ENCODE measurements at regions not wholly inside any gene's neighbourhood (a gene's known extent, or its start where the extent isn't known, plus 50 kb on each side); places are given as distances from the start of the nearest gene placed in this dataset.
A peak's percentile ranks its signal among the peaks of the same experiment; 100 is the strongest.

DNA sequence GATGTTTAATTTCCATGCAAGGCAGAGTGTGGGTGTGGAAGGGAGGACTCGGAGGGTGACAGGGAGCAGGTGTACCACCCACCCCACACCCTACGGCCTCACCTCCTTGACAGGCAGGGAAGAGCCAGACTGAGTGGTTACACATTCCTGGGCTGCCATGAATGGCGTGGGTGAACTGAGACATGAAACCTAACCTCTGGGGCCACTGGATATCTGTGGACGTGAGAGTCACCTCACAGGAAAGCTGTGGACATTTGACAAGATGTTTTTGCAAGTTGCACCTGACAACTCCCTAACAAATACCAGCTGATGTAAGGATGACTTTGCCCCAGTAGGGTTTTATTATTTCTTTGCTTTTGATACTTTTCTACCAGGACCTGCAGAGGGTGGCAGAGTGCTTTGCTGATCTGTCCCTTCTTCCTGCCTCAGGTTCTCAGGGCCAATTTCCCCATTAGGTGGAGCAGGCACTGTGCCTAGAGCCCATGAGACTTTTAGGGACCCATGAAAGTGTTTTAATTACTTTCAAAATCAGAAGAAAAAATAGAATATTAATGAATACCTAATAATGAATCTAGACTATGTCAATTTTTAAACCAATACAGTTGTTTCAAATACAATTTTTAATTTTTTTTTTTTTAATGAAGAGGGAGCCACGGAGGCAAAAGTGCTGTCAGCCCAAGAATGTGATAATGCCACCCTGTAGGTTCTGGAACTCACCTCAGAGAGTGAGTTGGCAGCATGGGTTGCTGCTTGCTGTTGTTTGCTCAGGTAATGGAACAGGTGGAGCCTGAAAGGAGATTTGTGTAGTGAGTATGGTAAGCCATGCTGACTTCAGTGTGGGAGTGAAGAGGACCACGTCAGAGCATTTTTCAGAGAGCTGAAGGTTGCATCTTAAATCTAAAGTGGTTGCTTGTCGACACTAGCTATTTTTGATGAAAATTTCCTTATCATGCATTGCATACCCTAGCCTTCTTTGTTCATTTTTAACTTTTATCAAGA is 58.0 kb upstream of the CYSLTR2 start:
- H3K9me1 ChIP-seq (ENCODE audit: insufficient read depth, low read length), result no peaks in the 10 kb centered on the region
- in situ Hi-C loops (cut with MboI; ENCODE audit: low sequenced_read_pairs) (loop anchor here (5.0 kb wide), 1 partner anchor 172 kb away; no protein-coding TSS in a partner anchor), dilution Hi-C loops (cut with HindIII; ENCODE audit: low sequenced_read_pairs, unreplicated experiment) (no loop called here), intact Hi-C loops (cut with micrococcal nuclease) (loop anchor here (1.0 kb wide), 1 partner anchor 174 kb away; no protein-coding TSS in a partner anchor)
- POLR2A ChIA-PET (ENCODE audit: unreplicated experiment), result no interaction called here
- DNase-seq (peak; percentile 70), ATAC-seq (ENCODE audit: low read depth) (peak; percentile 93)
- no peak overlapping the region for H3K23ac ChIP-seq (ENCODE audit: low read depth, low read length)
- H2BK15ac ChIP-seq (ENCODE audit: low read depth, low read length), result no peak overlapping the region
- no peaks in the 10 kb centered on the region for H4K20me1 ChIP-seq (ENCODE audit: insufficient read depth, low read length)
- no peak overlapping the region for H3K4me3 ChIP-seq (ENCODE audit: insufficient read depth, low read depth, low read length)
- H3K4me2 ChIP-seq (ENCODE audit: low read depth, low read length), result no peak overlapping the region
- H2AFZ ChIP-seq (replicated peaks; ENCODE audit: low read length, poor library complexity), result no peak overlapping the region
- no peak overlapping the region for H3K56ac ChIP-seq (ENCODE audit: extremely low read depth, insufficient read depth, low read length)
- no peak overlapping the region; the same call in 1 of the 2 replicates for H2AK5ac ChIP-seq (ENCODE audit: low read depth, low read length)
- no peaks in the 10 kb centered on the region for H3K36me3 ChIP-seq (ENCODE audit: control insufficient read depth, insufficient read depth, low read length)
- H4K8ac ChIP-seq (ENCODE audit: low read depth in 2 of 2, low read length in 2 of 2), result no peak overlapping the region
- H2BK20ac ChIP-seq (ENCODE audit: low read depth, low read length), result no peak overlapping the region
- no peak overlapping the region for H2BK120ac ChIP-seq (ENCODE audit: low read depth, low read length)
- no peak overlapping the region for H3K14ac ChIP-seq (replicated peaks; ENCODE audit: low read depth, low read length)
- H3K27ac ChIP-seq (ENCODE audit: insufficient read depth, low read length), result no peak overlapping the region
- H3K4me1 ChIP-seq (ENCODE audit: control insufficient read depth, insufficient read depth, low read length), result peaks cover 4% of the 10 kb centered on the region; the same call in 1 of the 2 replicates
- BruUV-seq (replicated peaks), result no TSS peak
- CTCF ChIA-PET, result interaction anchor here (0.6 to 1.0 kb wide), 2 partner anchors 173 to 174 kb away, joined by 3 read pairs; no protein-coding TSS in a partner anchor
- WGBS, 2 experiments (ENCODE audit: extremely low coverage in 2 of 2, insufficient read length in 1 of 2), result no CpG with 5 or more reads among the region's 7 CpGs
- H3K4ac ChIP-seq (ENCODE audit: low read depth, low read length), result no peak overlapping the region
- H4K91ac ChIP-seq (ENCODE audit: insufficient read depth, low read depth, low read length), result no peak overlapping the region; the same call in 1 of the 2 replicates
- H3K79me1 ChIP-seq (ENCODE audit: low read depth in 1 of 2, low read length in 2 of 2), result no peaks in the 10 kb centered on the region
- no peak overlapping the region for H3K9ac ChIP-seq (ENCODE audit: low read depth, low read length)
- no peak overlapping the region for H4K5ac ChIP-seq (ENCODE audit: low read depth, low read length)
- no peaks in the 10 kb centered on the region; the same call in 1 of the 2 replicates for H3K9me3 ChIP-seq (ENCODE audit: control insufficient read depth, insufficient read depth, low read length)
- H3K18ac ChIP-seq (ENCODE audit: low read depth, low read length), result no peak overlapping the region
- no peaks in the 10 kb centered on the region; the same call in 1 of the 2 replicates for H3K27me3 ChIP-seq (ENCODE audit: control insufficient read depth, insufficient read depth, low read length)
- H2AK9ac ChIP-seq (replicated peaks; ENCODE audit: low read depth, low read length, poor library complexity), result no peak overlapping the region
- no peak overlapping the region for H2BK5ac ChIP-seq (ENCODE audit: low read depth, low read length, poor library complexity, severe bottlenecking)
- TF ChIP-seq RCOR1 (IDR thresholded peaks at IDR 0.05; ENCODE audit: insufficient replicate concordance, low read length) (no peak), RFX5 (IDR thresholded peaks at IDR 0.05; ENCODE audit: low read depth, low read length) (no peak), POLR2A (IDR thresholded peaks at IDR 0.05; ENCODE audit: low read depth, low read length) (no peak), MAZ (IDR thresholded peaks at IDR 0.05; ENCODE audit: borderline replicate concordance, low read depth, low read length) (no peak), NFE2L2 (IDR thresholded peaks at IDR 0.05; ENCODE audit: low read depth, low read length) (no peak), MXI1 (IDR thresholded peaks at IDR 0.05; ENCODE audit: borderline replicate concordance, low read depth, low read length) (no peak), MAFK (IDR thresholded peaks at IDR 0.05; ENCODE audit: low read depth, low read length) (no peak), CTCF (conservative IDR thresholded peaks at IDR 0.05; ENCODE audit: low read depth, low read length) (peak; percentile 81), CEBPB (IDR thresholded peaks at IDR 0.05; ENCODE audit: low read depth, low read length) (no peak), CHD1 (IDR thresholded peaks at IDR 0.05; ENCODE audit: low read depth, low read length) (no peak), FOS (IDR thresholded peaks at IDR 0.05; ENCODE audit: low read depth, low read length) (no peak), BHLHE40 (IDR thresholded peaks at IDR 0.05; ENCODE audit: low read depth, low read length) (no peak), SMC3 (IDR thresholded peaks at IDR 0.05; ENCODE audit: low read depth, low read length) (peak; percentile 90), ELK1 (IDR thresholded peaks at IDR 0.05; ENCODE audit: borderline replicate concordance, low read depth, low read length) (no peak)
